ENCODE measurements at regions not wholly inside any gene's neighbourhood (a gene's known extent, or its start where the extent isn't known, plus 50 kb on each side); places are given as distances from the start of the nearest gene placed in this dataset.

DNA sequence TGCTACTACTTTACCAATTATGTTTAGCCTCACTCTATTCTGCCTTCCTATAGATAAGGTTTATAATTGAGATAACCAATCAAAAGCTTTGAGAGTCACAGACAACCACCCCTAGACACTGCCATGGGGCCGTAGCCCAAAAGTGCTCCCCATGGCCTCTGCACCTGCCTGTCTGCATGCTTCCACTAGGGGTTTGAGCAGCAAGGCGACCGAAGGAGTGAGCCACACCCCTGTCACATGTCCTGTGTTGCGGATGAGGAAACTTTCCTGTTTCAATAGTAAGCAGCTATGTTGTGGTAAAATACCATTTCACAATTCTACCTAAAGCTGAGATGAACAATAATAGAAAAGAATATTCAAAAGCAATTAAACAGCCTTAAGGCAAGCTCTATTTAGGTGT lies 856.0 kb upstream of the FRG1 start:
- H3K27me3 Mint-ChIP-seq, result no peaks in the 10 kb centered on the region
- no peak overlapping the region for H3K27ac Mint-ChIP-seq
- ATAC-seq, result no peak
- no peaks in the 10 kb centered on the region for H3K9me3 Mint-ChIP-seq
- no peaks in the 10 kb centered on the region for H3K36me3 Mint-ChIP-seq
- no peak overlapping the region for H3K4me3 Mint-ChIP-seq
- H3K4me1 Mint-ChIP-seq, result no peaks in the 10 kb centered on the region

DNA sequence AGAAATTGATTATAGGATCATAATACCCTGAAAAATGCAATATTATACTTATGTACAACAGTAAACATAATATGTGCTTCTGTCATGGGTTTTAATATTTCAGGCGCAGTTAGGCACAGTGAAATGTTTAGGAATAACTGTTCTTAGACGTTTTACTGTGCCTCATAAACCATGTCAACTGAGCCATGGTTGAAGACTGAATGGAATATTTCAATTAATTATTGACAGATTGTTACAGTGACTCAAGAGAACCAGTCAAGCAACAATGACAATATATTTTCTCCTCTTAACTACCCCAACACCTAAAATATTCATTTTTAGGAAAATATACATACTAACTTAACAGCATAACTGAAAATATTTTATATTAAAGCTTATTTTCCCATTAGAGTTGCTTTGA lies 852.7 kb upstream of the FRG1 start:
- peaks cover 3% of the 10 kb centered on the region for H3K9me3 Mint-ChIP-seq
- no peak overlapping the region for H3K4me3 Mint-ChIP-seq
- H3K27ac Mint-ChIP-seq, result no peak overlapping the region
- no peaks in the 10 kb centered on the region for H3K36me3 Mint-ChIP-seq
- no peak for ATAC-seq
- no peaks in the 10 kb centered on the region for H3K27me3 Mint-ChIP-seq
- no peaks in the 10 kb centered on the region for H3K4me1 Mint-ChIP-seq

GRCh38 chr4:189088780-189089179 lies 851.9 kb upstream of the FRG1 start:
- peaks cover 3% of the 10 kb centered on the region for H3K9me3 Mint-ChIP-seq
- no peak overlapping the region for H3K27ac Mint-ChIP-seq
- no peaks in the 10 kb centered on the region for H3K27me3 Mint-ChIP-seq
- no peaks in the 10 kb centered on the region for H3K4me1 Mint-ChIP-seq
- no peak overlapping the region for H3K4me3 Mint-ChIP-seq
- ATAC-seq, result no peak
- H3K36me3 Mint-ChIP-seq, result no peaks in the 10 kb centered on the region

GRCh38 chr4:189090174-189090814 lies 850.4 kb upstream of the FRG1 start:
- no peaks in the 10 kb centered on the region for H3K36me3 Mint-ChIP-seq
- no peak overlapping the region for H3K27ac Mint-ChIP-seq
- no peaks in the 10 kb centered on the region for H3K27me3 Mint-ChIP-seq
- ATAC-seq, result no peak
- H3K4me1 Mint-ChIP-seq, result no peaks in the 10 kb centered on the region
- no peak overlapping the region for H3K4me3 Mint-ChIP-seq
- H3K9me3 Mint-ChIP-seq, result peaks cover 3% of the 10 kb centered on the region

- no peak overlapping the region for H3K27ac Mint-ChIP-seq
These were observed 848.1 kb upstream of the FRG1 start for GRCh38 chr4:189092581-189092980.

DNA sequence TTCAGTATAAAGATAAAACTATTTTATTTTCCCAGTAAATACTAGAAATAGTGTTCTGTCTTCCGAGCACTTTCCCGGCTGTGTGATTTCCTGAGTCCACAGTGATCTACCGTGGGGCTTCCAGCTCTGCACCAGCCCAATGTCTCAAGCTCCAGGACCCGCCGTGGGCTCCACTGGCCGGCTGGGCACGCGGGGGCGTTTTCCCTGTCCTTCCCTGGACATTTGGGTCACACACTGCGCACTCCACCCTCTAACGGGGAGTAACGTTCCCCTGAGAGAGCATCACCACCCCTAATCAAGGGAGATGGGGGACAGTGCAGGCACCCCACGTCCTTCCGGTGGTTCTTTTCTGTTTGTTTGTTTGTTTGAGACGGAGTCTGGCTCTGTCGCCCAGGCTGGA lies 844.6 kb upstream of the FRG1 start:
- Mint-ChIP-seq H3K4me3 (no peak overlapping the region), H3K27me3 (no peaks in the 10 kb centered on the region), H3K36me3 (no peaks in the 10 kb centered on the region), H3K9me3 (peaks cover 6% of the 10 kb centered on the region), H3K27ac (no peak overlapping the region), H3K4me1 (no peaks in the 10 kb centered on the region)
- ATAC-seq, result no peak

More at GRCh38 chr4:189092581-189092980, 848.1 kb upstream of the FRG1 start:
- Mint-ChIP-seq H3K4me3 (no peak overlapping the region), H3K9me3 (peaks cover 3% of the 10 kb centered on the region), H3K4me1 (no peaks in the 10 kb centered on the region), H3K27me3 (no peaks in the 10 kb centered on the region), H3K36me3 (no peaks in the 10 kb centered on the region)
- ATAC-seq, result no peak

DNA sequence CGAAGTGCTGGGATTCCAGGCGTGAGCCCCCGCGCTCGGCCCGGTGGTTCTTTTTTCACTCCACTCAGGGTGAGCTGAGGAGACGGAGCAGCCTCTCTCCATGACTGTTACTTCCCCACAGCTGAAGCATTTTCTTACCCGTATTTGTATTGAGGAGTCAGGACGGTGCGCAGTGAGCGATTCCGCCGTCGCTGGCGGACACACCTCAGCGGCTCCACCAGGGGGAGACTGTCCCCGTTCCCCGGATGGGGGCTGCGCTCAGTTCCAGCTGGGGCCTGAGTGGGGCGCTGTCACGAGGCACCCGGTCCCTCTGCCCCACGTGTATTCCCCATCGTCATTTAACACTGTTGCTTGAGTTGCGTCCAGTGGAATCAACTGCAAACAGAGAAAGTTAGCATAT lies 844.0 kb upstream of the FRG1 start:
- Mint-ChIP-seq H3K4me3 (no peak overlapping the region), H3K27me3 (no peaks in the 10 kb centered on the region), H3K27ac (no peak overlapping the region), H3K36me3 (no peaks in the 10 kb centered on the region), H3K4me1 (no peaks in the 10 kb centered on the region), H3K9me3 (peaks cover 6% of the 10 kb centered on the region)
- ATAC-seq, result no peak

DNA sequence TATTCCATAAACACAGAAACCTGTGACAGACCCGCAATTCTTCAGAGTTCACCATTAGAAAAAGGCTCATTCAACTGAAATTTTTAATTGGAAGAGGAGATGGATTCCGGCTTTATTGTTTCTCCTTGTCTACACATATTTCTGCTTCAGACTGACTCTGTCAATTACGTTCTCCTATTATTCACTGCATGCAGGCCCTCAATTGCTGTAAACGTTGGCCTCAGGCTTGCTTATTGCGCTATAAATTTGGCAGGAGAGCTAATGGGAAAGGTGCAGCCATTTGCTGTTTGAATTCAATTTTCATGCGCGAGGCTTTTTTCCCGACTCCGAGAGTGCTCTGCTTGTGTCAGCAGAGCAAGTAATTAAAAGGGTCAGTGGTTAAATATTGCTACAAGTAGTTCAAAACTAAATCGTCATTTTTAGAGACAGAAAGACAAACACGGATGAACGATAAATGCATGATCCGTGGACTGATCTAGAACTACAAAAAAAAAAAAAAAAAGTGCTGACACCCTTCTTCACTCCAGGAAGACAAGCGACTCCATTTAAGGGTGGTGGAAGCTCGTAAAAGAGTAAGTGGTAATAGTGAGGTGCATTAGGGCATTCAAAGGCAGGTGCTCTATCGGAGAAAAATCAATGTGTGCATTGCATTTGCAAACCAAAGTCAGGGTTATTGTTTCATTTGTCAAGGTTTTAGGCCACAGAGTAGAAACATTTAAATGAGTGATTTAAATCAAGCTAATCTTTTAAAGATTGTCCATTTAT lies 841.6 kb upstream of the FRG1 start:
- no peaks in the 10 kb centered on the region for H3K36me3 Mint-ChIP-seq
- no peak overlapping the region for H3K4me3 Mint-ChIP-seq
- H3K27me3 Mint-ChIP-seq, result no peaks in the 10 kb centered on the region
- H3K4me1 Mint-ChIP-seq, result no peaks in the 10 kb centered on the region
- no peak for ATAC-seq
- peaks cover 3% of the 10 kb centered on the region for H3K9me3 Mint-ChIP-seq
- no peak overlapping the region for H3K27ac Mint-ChIP-seq

GRCh38 chr4:189113389-189113888 lies 827.2 kb upstream of the FRG1 start:
- no peak for ATAC-seq
- Mint-ChIP-seq H3K4me1 (no peaks in the 10 kb centered on the region), H3K27me3 (no peaks in the 10 kb centered on the region), H3K9me3 (peaks cover 3% of the 10 kb centered on the region), H3K36me3 (no peaks in the 10 kb centered on the region), H3K4me3 (no peak overlapping the region), H3K27ac (no peak overlapping the region)

GRCh38 chr4:189117426-189117825 lies 823.2 kb upstream of the FRG1 start:
- Mint-ChIP-seq H3K9me3 (peaks cover 13% of the 10 kb centered on the region), H3K4me3 (no peak overlapping the region), H3K27me3 (no peaks in the 10 kb centered on the region), H3K27ac (no peak overlapping the region), H3K4me1 (no peaks in the 10 kb centered on the region), H3K36me3 (no peaks in the 10 kb centered on the region)
- ATAC-seq, result no peak

DNA sequence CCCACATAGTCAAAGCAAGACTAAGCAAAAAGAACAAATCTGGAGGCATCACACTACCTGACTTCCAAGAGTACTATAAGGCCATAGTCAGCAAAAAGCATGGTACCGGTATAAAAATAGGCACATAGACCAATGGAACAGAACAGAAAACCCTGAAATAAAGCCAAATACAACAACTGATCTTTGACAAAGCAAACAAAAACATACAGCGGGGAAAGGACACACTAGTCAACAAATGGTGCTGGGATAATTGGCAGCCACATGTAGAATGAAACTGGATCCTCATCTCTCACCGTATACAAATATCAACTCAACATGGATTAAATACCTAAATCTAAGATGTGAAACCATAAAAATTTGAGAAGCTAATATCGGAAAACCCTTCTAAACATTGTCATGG lies 819.3 kb upstream of the FRG1 start:
- no peaks in the 10 kb centered on the region for H3K4me1 Mint-ChIP-seq
- ATAC-seq, result no peak
- H3K27me3 Mint-ChIP-seq, result no peaks in the 10 kb centered on the region
- H3K27ac Mint-ChIP-seq, result no peak overlapping the region
- peaks cover 12% of the 10 kb centered on the region for H3K9me3 Mint-ChIP-seq
- H3K4me3 Mint-ChIP-seq, result no peak overlapping the region
- no peaks in the 10 kb centered on the region for H3K36me3 Mint-ChIP-seq

DNA sequence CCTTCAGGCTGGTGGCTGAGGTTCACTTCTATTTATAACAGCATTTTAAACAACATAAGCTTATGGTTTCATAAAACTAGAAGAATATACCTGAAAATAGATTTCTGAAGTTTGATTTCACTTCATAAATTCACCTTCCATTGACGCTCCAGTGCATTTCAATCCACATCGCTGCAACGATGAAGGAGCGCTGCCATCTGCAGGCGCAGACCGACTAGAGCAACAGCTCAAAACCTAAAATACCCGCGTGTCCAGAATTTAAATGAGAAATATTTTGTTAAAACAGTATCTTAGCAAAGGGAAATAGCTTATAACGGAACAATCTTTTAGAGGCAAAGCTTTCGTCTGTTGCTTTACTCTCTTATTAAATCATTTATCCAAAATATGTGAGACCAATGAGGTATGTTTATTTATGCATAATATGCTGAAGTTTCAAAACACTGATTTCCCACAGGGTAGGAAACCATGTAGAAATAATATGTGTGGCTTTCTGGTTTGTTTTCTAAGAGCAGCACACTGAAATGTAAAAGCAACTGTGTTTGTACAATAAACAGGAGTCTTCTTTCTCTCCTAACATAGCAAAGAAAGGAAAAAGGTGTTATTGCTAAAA lies 816.4 kb upstream of the FRG1 start:
- H3K9me3 Mint-ChIP-seq, result peaks cover 12% of the 10 kb centered on the region
- no peak for ATAC-seq
- H3K27me3 Mint-ChIP-seq, result no peaks in the 10 kb centered on the region
- H3K4me3 Mint-ChIP-seq, result no peak overlapping the region
- no peaks in the 10 kb centered on the region for H3K36me3 Mint-ChIP-seq
- H3K4me1 Mint-ChIP-seq, result no peaks in the 10 kb centered on the region
- H3K27ac Mint-ChIP-seq, result no peak overlapping the region

DNA sequence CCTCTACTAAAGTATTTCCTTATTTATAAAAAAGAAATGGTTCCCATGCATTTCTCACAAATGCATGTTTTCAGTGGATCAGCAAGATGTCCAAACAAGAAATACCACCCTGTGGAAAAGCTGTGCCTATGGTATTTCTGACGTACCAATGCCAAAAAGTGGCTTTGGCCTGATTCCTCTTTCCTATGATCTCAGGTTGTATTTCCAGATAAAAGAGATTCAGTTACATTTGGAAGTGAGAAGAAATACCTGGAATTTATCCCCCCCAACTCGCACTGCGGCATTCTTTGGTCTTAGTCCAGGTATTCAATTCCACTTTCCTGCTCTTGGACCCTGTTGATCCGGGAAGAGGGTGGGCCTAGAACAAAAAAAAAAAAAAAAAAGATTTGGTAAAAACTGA lies 815.9 kb upstream of the FRG1 start:
- Mint-ChIP-seq H3K4me3 (no peak overlapping the region), H3K9me3 (peaks cover 8% of the 10 kb centered on the region), H3K36me3 (no peaks in the 10 kb centered on the region), H3K27me3 (no peaks in the 10 kb centered on the region), H3K27ac (no peak overlapping the region), H3K4me1 (no peaks in the 10 kb centered on the region)
- ATAC-seq, result no peak

GRCh38 chr4:189126040-189126439 lies 814.6 kb upstream of the FRG1 start:
- H3K36me3 Mint-ChIP-seq, result no peaks in the 10 kb centered on the region
- H3K9me3 Mint-ChIP-seq, result peaks cover 7% of the 10 kb centered on the region
- no peak for ATAC-seq
- H3K4me1 Mint-ChIP-seq, result no peaks in the 10 kb centered on the region
- H3K4me3 Mint-ChIP-seq, result no peak overlapping the region
- H3K27me3 Mint-ChIP-seq, result no peaks in the 10 kb centered on the region
- no peak overlapping the region for H3K27ac Mint-ChIP-seq

DNA sequence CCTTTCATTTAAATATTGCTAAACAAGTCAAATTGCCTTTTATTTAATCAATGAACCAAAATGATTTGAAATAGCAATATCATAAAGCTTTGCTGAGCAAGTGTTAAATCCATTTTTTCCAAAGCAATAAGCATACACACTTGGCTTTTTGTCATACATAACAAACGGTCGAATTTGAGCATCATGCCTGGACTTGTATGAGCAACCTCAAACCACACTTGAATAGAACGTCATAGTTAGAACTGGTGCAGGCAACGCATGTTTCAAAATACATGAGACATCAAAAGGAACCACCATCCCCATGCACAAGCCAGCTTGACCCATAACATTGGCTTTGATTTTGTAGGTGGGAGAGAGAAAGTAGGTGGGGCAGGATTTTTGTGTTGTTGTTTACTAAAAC lies 812.3 kb upstream of the FRG1 start:
- Mint-ChIP-seq H3K4me1 (no peaks in the 10 kb centered on the region), H3K27ac (no peak overlapping the region), H3K9me3 (peaks cover 2% of the 10 kb centered on the region), H3K27me3 (no peaks in the 10 kb centered on the region), H3K36me3 (no peaks in the 10 kb centered on the region), H3K4me3 (no peak overlapping the region)
- no peak for ATAC-seq
